SU-DHL-6 (cell line): ENCODE measurements at regions not wholly inside any gene's neighbourhood (a gene's known extent, or its start where the extent isn't known, plus 50 kb on each side); places are given as distances from the start of the nearest gene placed in this dataset.

Source experiments
- H2AFZ ChIP-seq: fragments of 200-600 bp; sonication (generic); 2 replicates; pipeline ENCODE4 v1.6.1; 2014; ENCODE audit warnings: low read depth, mild to moderate bottlenecking, moderate library complexity, mixed read lengths, antibody characterized with exemption, low read length; ENCODE audit not compliant: severe bottlenecking
- H3F3A ChIP-seq: fragments of 200-600 bp; shearing (Covaris generic); 2 replicates; pipeline ENCODE4 v1.6.0; 2016; ENCODE audit warnings: antibody characterized with exemption, mild to moderate bottlenecking; ENCODE audit not compliant: insufficient read depth
- H3K27ac ChIP-seq: fragments of 200-600 bp; sonication (generic); 2 replicates; pipeline ENCODE4 v1.5.1; 2016; ENCODE audit warnings: low read depth, mild to moderate bottlenecking, low read length, moderate library complexity, mixed read lengths
- H3K27me3 ChIP-seq: fragments of 200-600 bp; sonication (generic), shearing (Covaris generic); 2 replicates; pipeline ENCODE4 v1.6.0; 2014; ENCODE audit warnings: mild to moderate bottlenecking, low read length
- H3K36me3 ChIP-seq: fragments of 200-600 bp; sonication (generic); 2 replicates; pipeline ENCODE4 v1.6.1; 2014; ENCODE audit warnings: mild to moderate bottlenecking, low read length, mixed read lengths
- H3K4me2 ChIP-seq: fragments of 300-600, 200-600 bp; shearing (Covaris generic), sonication (generic); 2 replicates; pipeline ENCODE4 v1.6.0; 2014; ENCODE audit warnings: low read length, low read depth, mild to moderate bottlenecking; ENCODE audit not compliant: poor library complexity, severe bottlenecking
- H3K4me3 ChIP-seq: fragments of 200-600 bp; sonication (generic); 2 replicates; pipeline ENCODE4 v1.5.1; 2014; ENCODE audit warnings: antibody characterized with exemption, low read length, mild to moderate bottlenecking, mixed read lengths; ENCODE audit not compliant: insufficient read depth, poor library complexity, severe bottlenecking
- H3K79me2 ChIP-seq: fragments of 200-600 bp; sonication (generic); 2 replicates; pipeline ENCODE4 v1.6.1; 2014; ENCODE audit warnings: mild to moderate bottlenecking, low read length, moderate library complexity; ENCODE audit not compliant: insufficient read depth
- H3K9ac ChIP-seq: fragments of 200-600 bp; sonication (generic); 2 replicates; pipeline ENCODE4 v1.7.0; 2014; ENCODE audit warnings: mild to moderate bottlenecking, low read length
- H3K9me2 ChIP-seq: fragments of 200-600 bp; sonication (generic); replicated peaks from 2 replicates; pipeline ENCODE4 v1.6.1; 2014; ENCODE audit warnings: low read length; ENCODE audit not compliant: insufficient read depth
- H3K9me3 ChIP-seq: fragments of 200-600 bp; sonication (generic); 2 replicates; pipeline ENCODE4 v1.6.1; 2014; ENCODE audit warnings: low read length, mixed read lengths; ENCODE audit not compliant: insufficient read depth
- H4K20me1 ChIP-seq: fragments of 200-600 bp; sonication (generic); 2 replicates; pipeline ENCODE4 v1.6.1; 2014; ENCODE audit warnings: low read depth, mild to moderate bottlenecking, antibody characterized with exemption, low read length, moderate library complexity, mixed read lengths
- EZH2phosphoT487 ChIP-seq: fragments of 200-600 bp; sonication (generic), shearing (Covaris generic); conservative IDR thresholded peaks from 2 replicates; pipeline ENCODE4 v1.6.1; 2018; ENCODE audit warnings: mild to moderate bottlenecking, antibody characterized with exemption, low read length, moderate library complexity, mixed read lengths
- TF ChIP-seq, protein P1 (sequence below): fragments of 200-600 bp; sonication (generic); IDR thresholded peaks from one replicate; pipeline ENCODE4 v1.5.1; 2017; ENCODE audit warnings: antibody characterized with exemption, mild to moderate bottlenecking, low read length, moderate library complexity; ENCODE audit not compliant: insufficient read depth, poor library complexity, severe bottlenecking

GRCh38 chr11:23308041-23308440 lies 447.8 kb upstream of the CCDC179 start:
- Histone ChIP-seq H3K9me3 (no peaks in the 10 kb centered on the region), H3K27me3 (no peaks in the 10 kb centered on the region), H3K9me2 (no peaks in the 10 kb centered on the region; the same call in 1 of the 2 replicates), H3K4me2 (no peak overlapping the region), H3K4me3 (no peak overlapping the region), H3K79me2 (no peaks in the 10 kb centered on the region), H4K20me1 (no peaks in the 10 kb centered on the region), H3K36me3 (no peaks in the 10 kb centered on the region), H3F3A (no peaks in the 10 kb centered on the region), H3K27ac (no peak overlapping the region), H2AFZ (no peak overlapping the region), H3K9ac (no peak overlapping the region)
- TF ChIP-seq, protein P1, sequence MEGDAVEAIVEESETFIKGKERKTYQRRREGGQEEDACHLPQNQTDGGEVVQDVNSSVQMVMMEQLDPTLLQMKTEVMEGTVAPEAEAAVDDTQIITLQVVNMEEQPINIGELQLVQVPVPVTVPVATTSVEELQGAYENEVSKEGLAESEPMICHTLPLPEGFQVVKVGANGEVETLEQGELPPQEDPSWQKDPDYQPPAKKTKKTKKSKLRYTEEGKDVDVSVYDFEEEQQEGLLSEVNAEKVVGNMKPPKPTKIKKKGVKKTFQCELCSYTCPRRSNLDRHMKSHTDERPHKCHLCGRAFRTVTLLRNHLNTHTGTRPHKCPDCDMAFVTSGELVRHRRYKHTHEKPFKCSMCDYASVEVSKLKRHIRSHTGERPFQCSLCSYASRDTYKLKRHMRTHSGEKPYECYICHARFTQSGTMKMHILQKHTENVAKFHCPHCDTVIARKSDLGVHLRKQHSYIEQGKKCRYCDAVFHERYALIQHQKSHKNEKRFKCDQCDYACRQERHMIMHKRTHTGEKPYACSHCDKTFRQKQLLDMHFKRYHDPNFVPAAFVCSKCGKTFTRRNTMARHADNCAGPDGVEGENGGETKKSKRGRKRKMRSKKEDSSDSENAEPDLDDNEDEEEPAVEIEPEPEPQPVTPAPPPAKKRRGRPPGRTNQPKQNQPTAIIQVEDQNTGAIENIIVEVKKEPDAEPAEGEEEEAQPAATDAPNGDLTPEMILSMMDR, result no peak
- no peak for TF ChIP-seq EZH2phosphoT487

DNA sequence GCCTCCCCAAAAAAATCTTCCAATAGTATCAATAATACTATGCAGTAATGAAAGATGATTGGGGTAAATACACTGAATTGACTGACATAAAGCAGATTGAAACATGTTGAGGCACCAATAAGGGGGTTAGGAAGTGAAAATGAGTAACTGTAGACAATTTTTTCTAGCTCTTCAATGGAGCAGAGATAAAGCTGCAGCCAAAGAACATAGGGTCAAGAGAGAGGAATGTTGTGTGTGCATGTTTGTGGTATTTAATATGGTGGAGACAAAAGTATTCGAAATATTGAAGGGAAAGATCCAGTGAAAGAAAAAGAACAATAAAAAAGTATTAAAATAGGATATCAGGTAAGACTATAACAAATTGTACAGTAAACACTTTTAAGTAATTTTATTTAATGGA lies 450.0 kb upstream of the CCDC179 start:
- Histone ChIP-seq H3K9ac (no peak overlapping the region), H3K9me3 (no peaks in the 10 kb centered on the region), H3K9me2 (no peaks in the 10 kb centered on the region), H3K4me3 (no peak overlapping the region), H3K27ac (no peak overlapping the region), H3K36me3 (no peaks in the 10 kb centered on the region), H3K27me3 (no peaks in the 10 kb centered on the region), H3F3A (no peaks in the 10 kb centered on the region), H4K20me1 (no peaks in the 10 kb centered on the region), H3K79me2 (no peaks in the 10 kb centered on the region), H2AFZ (no peak overlapping the region), H3K4me2 (no peak overlapping the region)
- TF ChIP-seq, protein P1, result no peak
- no peak for TF ChIP-seq EZH2phosphoT487

- TF ChIP-seq EZH2phosphoT487, result no peak
- Histone ChIP-seq H3F3A (no peaks in the 10 kb centered on the region), H3K79me2 (no peaks in the 10 kb centered on the region), H2AFZ (no peak overlapping the region), H3K27me3 (no peaks in the 10 kb centered on the region), H3K27ac (no peak overlapping the region), H3K9me2 (no peaks in the 10 kb centered on the region), H3K4me3 (no peak overlapping the region), H3K9me3 (no peaks in the 10 kb centered on the region; the same call in 1 of the 2 replicates), H3K4me2 (no peak overlapping the region), H3K9ac (no peak overlapping the region), H3K36me3 (no peaks in the 10 kb centered on the region), H4K20me1 (no peaks in the 10 kb centered on the region)
These were observed 452.0 kb upstream of the CCDC179 start for GRCh38 chr11:23311986-23312940.

- Histone ChIP-seq H3K9me2 (no peaks in the 10 kb centered on the region), H2AFZ (no peak overlapping the region), H3K79me2 (no peaks in the 10 kb centered on the region), H3K4me2 (no peak overlapping the region), H3K27ac (no peak overlapping the region), H3K4me3 (no peak overlapping the region), H4K20me1 (no peaks in the 10 kb centered on the region), H3K27me3 (no peaks in the 10 kb centered on the region), H3K9me3 (no peaks in the 10 kb centered on the region; the same call in 1 of the 2 replicates), H3K9ac (no peak overlapping the region), H3K36me3 (no peaks in the 10 kb centered on the region), H3F3A (no peaks in the 10 kb centered on the region)
- TF ChIP-seq EZH2phosphoT487, result no peak
- TF ChIP-seq, protein P1, result no peak
These were observed 452.7 kb upstream of the CCDC179 start for GRCh38 chr11:23313001-23313400.
